ENCODE measurements at regions not wholly inside any gene's neighbourhood (a gene's known extent, or its start where the extent isn't known, plus 50 kb on each side); places are given as distances from the start of the nearest gene placed in this dataset.

DNA sequence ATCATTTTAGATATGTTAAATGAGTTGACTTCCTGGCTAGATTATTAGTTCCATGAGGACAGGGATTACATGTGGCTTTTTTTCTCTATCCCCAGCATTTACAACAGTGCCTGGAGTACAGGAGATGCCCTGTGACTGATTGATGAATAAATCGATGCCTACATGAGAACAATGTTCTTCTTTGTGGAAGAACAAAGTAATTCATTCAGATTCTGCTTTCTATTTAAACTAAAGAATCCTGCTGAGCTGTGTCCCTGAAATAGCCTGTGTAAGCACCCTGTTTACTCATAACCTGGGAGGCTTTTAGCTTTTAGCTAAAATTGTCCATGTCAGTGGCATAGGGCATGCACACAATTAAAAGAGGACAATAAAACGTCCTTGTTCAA, 125.1 kb upstream of the BTBD3 start:
- in situ Hi-C loops (cut with HindIII; ENCODE audit: low pct_unique_long_range_greater_than_20kb, low sequenced_read_pairs), result no loop called here
- CTCF ChIA-PET, result no interaction called here
- Histone ChIP-seq H3K27me3 (ENCODE audit: control insufficient read depth, insufficient read depth, low read length) (no peaks in the 10 kb centered on the region), H3K4me1 (ENCODE audit: control insufficient read depth, insufficient read depth, low read length) (no peaks in the 10 kb centered on the region), H3K27ac (ENCODE audit: low read length) (no peak overlapping the region), H3K4me3 (ENCODE audit: low read depth in 2 of 2, low read length in 2 of 2) (no peak overlapping the region), H3K36me3 (ENCODE audit: control insufficient read depth, insufficient read depth, low read length) (no peaks in the 10 kb centered on the region), H3K9me3 (ENCODE audit: control insufficient read depth, insufficient read depth, low read depth, low read length) (no peaks in the 10 kb centered on the region)
- TF ChIP-seq TCF7L2 (IDR thresholded peaks at IDR 0.05; ENCODE audit: low read depth, low read length) (no peak), POLR2AphosphoS5 (IDR thresholded peaks at IDR 0.05; ENCODE audit: low read depth, low read length) (no peak), SIN3A (IDR thresholded peaks at IDR 0.05; ENCODE audit: borderline replicate concordance, insufficient read depth, low read depth, low read length) (no peak)
- TF ChIP-seq, protein P1, sequence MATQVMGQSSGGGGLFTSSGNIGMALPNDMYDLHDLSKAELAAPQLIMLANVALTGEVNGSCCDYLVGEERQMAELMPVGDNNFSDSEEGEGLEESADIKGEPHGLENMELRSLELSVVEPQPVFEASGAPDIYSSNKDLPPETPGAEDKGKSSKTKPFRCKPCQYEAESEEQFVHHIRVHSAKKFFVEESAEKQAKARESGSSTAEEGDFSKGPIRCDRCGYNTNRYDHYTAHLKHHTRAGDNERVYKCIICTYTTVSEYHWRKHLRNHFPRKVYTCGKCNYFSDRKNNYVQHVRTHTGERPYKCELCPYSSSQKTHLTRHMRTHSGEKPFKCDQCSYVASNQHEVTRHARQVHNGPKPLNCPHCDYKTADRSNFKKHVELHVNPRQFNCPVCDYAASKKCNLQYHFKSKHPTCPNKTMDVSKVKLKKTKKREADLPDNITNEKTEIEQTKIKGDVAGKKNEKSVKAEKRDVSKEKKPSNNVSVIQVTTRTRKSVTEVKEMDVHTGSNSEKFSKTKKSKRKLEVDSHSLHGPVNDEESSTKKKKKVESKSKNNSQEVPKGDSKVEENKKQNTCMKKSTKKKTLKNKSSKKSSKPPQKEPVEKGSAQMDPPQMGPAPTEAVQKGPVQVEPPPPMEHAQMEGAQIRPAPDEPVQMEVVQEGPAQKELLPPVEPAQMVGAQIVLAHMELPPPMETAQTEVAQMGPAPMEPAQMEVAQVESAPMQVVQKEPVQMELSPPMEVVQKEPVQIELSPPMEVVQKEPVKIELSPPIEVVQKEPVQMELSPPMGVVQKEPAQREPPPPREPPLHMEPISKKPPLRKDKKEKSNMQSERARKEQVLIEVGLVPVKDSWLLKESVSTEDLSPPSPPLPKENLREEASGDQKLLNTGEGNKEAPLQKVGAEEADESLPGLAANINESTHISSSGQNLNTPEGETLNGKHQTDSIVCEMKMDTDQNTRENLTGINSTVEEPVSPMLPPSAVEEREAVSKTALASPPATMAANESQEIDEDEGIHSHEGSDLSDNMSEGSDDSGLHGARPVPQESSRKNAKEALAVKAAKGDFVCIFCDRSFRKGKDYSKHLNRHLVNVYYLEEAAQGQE (IDR thresholded peaks at IDR 0.05; ENCODE audit: insufficient read depth in 1 of 2, low read depth in 2 of 2, low read length in 1 of 2), result no peak
- TF ChIP-seq, protein P2, sequence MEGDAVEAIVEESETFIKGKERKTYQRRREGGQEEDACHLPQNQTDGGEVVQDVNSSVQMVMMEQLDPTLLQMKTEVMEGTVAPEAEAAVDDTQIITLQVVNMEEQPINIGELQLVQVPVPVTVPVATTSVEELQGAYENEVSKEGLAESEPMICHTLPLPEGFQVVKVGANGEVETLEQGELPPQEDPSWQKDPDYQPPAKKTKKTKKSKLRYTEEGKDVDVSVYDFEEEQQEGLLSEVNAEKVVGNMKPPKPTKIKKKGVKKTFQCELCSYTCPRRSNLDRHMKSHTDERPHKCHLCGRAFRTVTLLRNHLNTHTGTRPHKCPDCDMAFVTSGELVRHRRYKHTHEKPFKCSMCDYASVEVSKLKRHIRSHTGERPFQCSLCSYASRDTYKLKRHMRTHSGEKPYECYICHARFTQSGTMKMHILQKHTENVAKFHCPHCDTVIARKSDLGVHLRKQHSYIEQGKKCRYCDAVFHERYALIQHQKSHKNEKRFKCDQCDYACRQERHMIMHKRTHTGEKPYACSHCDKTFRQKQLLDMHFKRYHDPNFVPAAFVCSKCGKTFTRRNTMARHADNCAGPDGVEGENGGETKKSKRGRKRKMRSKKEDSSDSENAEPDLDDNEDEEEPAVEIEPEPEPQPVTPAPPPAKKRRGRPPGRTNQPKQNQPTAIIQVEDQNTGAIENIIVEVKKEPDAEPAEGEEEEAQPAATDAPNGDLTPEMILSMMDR (IDR thresholded peaks at IDR 0.05), result no peak
- POLR2A ChIA-PET, result no interaction called here
- no TSS peak for BruUV-seq (replicated peaks)
- ATAC-seq (no peak), DNase-seq (ENCODE audit: low read depth, low spot score) (no peak)
- intact Hi-C loops (cut with micrococcal nuclease; ENCODE audit: unreplicated experiment), result no loop called here

DNA sequence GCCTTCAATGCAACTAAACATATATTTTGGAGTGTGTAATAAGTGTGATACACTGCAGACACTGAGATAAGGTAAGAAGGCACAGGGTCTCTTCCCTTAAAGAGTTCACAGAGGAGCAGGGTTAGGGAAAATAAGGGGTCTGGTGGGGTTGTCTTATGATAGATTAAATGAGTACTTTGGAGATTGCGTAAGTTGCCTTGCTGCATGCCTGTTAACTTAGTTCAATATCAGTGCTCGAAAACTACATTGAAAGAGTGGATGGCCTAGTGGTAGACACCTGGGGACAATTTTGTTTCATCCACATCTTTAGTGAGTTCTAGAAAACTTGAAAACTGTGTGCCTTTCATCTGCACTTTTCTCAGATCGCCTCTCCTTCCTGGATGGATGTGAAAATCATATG, 123.2 kb upstream of the BTBD3 start:
- H3K36me3 ChIP-seq (ENCODE audit: control insufficient read depth, insufficient read depth, low read length), result no peaks in the 10 kb centered on the region
- intact Hi-C loops (cut with micrococcal nuclease; ENCODE audit: unreplicated experiment) (no loop called here), in situ Hi-C loops (cut with HindIII; ENCODE audit: low pct_unique_long_range_greater_than_20kb, low sequenced_read_pairs) (no loop called here)
- H3K27ac ChIP-seq (ENCODE audit: low read length), result no peak overlapping the region
- ATAC-seq (no peak), DNase-seq (ENCODE audit: low read depth, low spot score) (no peak)
- TF ChIP-seq SIN3A (IDR thresholded peaks at IDR 0.05; ENCODE audit: borderline replicate concordance, insufficient read depth, low read depth, low read length) (no peak), POLR2AphosphoS5 (IDR thresholded peaks at IDR 0.05; ENCODE audit: low read depth, low read length) (no peak), TCF7L2 (IDR thresholded peaks at IDR 0.05; ENCODE audit: low read depth, low read length) (no peak)
- TF ChIP-seq, protein P1 (IDR thresholded peaks at IDR 0.05; ENCODE audit: insufficient read depth in 1 of 2, low read depth in 2 of 2, low read length in 1 of 2), result no peak
- TF ChIP-seq, protein P2 (IDR thresholded peaks at IDR 0.05), result no peak
- H3K4me1 ChIP-seq (ENCODE audit: control insufficient read depth, insufficient read depth, low read length), result no peaks in the 10 kb centered on the region
- no peaks in the 10 kb centered on the region for H3K27me3 ChIP-seq (ENCODE audit: control insufficient read depth, insufficient read depth, low read length)
- no peak overlapping the region for H3K4me3 ChIP-seq (ENCODE audit: low read depth in 2 of 2, low read length in 2 of 2)
- no peaks in the 10 kb centered on the region for H3K9me3 ChIP-seq (ENCODE audit: control insufficient read depth, insufficient read depth, low read depth, low read length)
- POLR2A ChIA-PET, result no interaction called here
- BruUV-seq (replicated peaks), result no TSS peak
- CTCF ChIA-PET, result no interaction called here

Data from Panc1 (cell line).